Stimulated activated CD8-positive, alpha-beta memory T cell treated with anti-CD3 and anti-CD28 coated beads, Interleukin-15, amount 100 ng/mL, for 24 hours (primary cell): ENCODE measurements at regions not wholly inside any gene's neighbourhood (a gene's known extent, or its start where the extent isn't known, plus 50 kb on each side); places are given as distances from the start of the nearest gene placed in this dataset.

ENCODE experiments used
- DNase-seq: peaks from one replicate; pipeline ENCODE4 v3.0.0-alpha.2; 2020; ENCODE audit warnings: low read depth

GRCh38 chr2:145702305-145702704 is 1182.4 kb upstream of the ZEB2 start:
- no peak for DNase-seq

- no peak for DNase-seq
Measured at GRCh38 chr2:145692971-145693478, 1173.1 kb upstream of the ZEB2 start.

- DNase-seq = no peak
Measured at GRCh38 chr2:145691659-145692058, 1171.7 kb upstream of the ZEB2 start.

- no peak for DNase-seq
Measured at GRCh38 chr2:145690183-145690778, 1170.4 kb upstream of the ZEB2 start.

- DNase-seq = no peak
Measured at GRCh38 chr2:145689277-145689676, 1169.4 kb upstream of the ZEB2 start.

GRCh38 chr2:145688156-145688555 is 1168.2 kb upstream of the ZEB2 start:
- no peak for DNase-seq

- no peak for DNase-seq
Measured at GRCh38 chr2:145687442-145688134, 1167.7 kb upstream of the ZEB2 start.

GRCh38 chr2:145685383-145686050 is 1165.6 kb upstream of the ZEB2 start:
- DNase-seq = no peak

GRCh38 chr2:145682546-145683157 is 1162.7 kb upstream of the ZEB2 start:
- no peak for DNase-seq

GRCh38 chr2:145680276-145680675 is 1160.4 kb upstream of the ZEB2 start:
- DNase-seq = no peak

GRCh38 chr2:145677371-145677770 is 1157.5 kb upstream of the ZEB2 start:
- no peak for DNase-seq

- no peak for DNase-seq
Measured at GRCh38 chr2:145674705-145675104, 1154.8 kb upstream of the ZEB2 start.

GRCh38 chr2:145669301-145669700 is 1149.4 kb upstream of the ZEB2 start:
- DNase-seq = no peak

GRCh38 chr2:145666552-145666951 is 1146.6 kb upstream of the ZEB2 start:
- DNase-seq = no peak

- no peak for DNase-seq
Measured at GRCh38 chr2:145657265-145657664, 1137.3 kb upstream of the ZEB2 start.

- no peak for DNase-seq
Measured at GRCh38 chr2:145655165-145655765, 1135.3 kb upstream of the ZEB2 start.

- DNase-seq = no peak
Measured at GRCh38 chr2:145654746-145655145, 1134.8 kb upstream of the ZEB2 start.

- no peak for DNase-seq
Measured at GRCh38 chr2:145654156-145654555, 1134.2 kb upstream of the ZEB2 start.

- DNase-seq = no peak
Measured at GRCh38 chr2:145653553-145653952, 1133.6 kb upstream of the ZEB2 start.

GRCh38 chr2:145652571-145653545 is 1132.9 kb upstream of the ZEB2 start:
- no peak for DNase-seq

- DNase-seq = no peak
Measured at GRCh38 chr2:145652036-145652435, 1132.1 kb upstream of the ZEB2 start.
